ENCODE measurements at regions not wholly inside any gene's neighbourhood (a gene's known extent, or its start where the extent isn't known, plus 50 kb on each side); places are given as distances from the start of the nearest gene placed in this dataset.
"Not testable (repeated sequence)": the region's sequence is repeated elsewhere in the genome, so short reads cannot be mapped to it uniquely, and the experiment has no call there.

GRCh38 chr1:114258633-114259032 lies 105.0 kb upstream of the SYT6 start:
- H3K4me1 Mint-ChIP-seq: no peaks in the 10 kb centered on the region
- POLR2A ChIA-PET: no interaction called here
- H3K27ac Mint-ChIP-seq: no peak overlapping the region
- no peak for DNase-seq
- peaks cover 4% of the 10 kb centered on the region for H3K9me3 Mint-ChIP-seq
- no peaks in the 10 kb centered on the region for H3K36me3 Mint-ChIP-seq (ENCODE audit: low read depth)
- H3K4me3 Mint-ChIP-seq: no peak overlapping the region
- H3K27me3 Mint-ChIP-seq: peaks cover 7% of the 10 kb centered on the region
- CTCF ChIA-PET: no interaction called here

GRCh38 chr1:114258074-114258473 lies 104.4 kb upstream of the SYT6 start:
- Mint-ChIP-seq H3K27me3 (peaks cover 7% of the 10 kb centered on the region), H3K27ac (no peak overlapping the region), H3K4me3 (no peak overlapping the region), H3K4me1 (no peaks in the 10 kb centered on the region), H3K9me3 (peaks cover 4% of the 10 kb centered on the region), H3K36me3 (ENCODE audit: low read depth) (no peaks in the 10 kb centered on the region)
- no peak for DNase-seq
- POLR2A ChIA-PET: no interaction called here
- CTCF ChIA-PET: no interaction called here

- Mint-ChIP-seq H3K9me3 (peaks cover 4% of the 10 kb centered on the region), H3K4me1 (no peaks in the 10 kb centered on the region), H3K27me3 (peaks cover 7% of the 10 kb centered on the region), H3K36me3 (ENCODE audit: low read depth) (no peaks in the 10 kb centered on the region), H3K27ac (no peak overlapping the region), H3K4me3 (no peak overlapping the region)
- ChIA-PET CTCF (no interaction called here), POLR2A (no interaction called here)
- no peak for DNase-seq
Observed at GRCh38 chr1:114257554-114257953, 103.9 kb upstream of the SYT6 start.

GRCh38 chr1:114253900-114254299 lies 100.2 kb upstream of the SYT6 start:
- Mint-ChIP-seq H3K4me3 (no peak overlapping the region), H3K9me3 (peaks cover 4% of the 10 kb centered on the region), H3K4me1 (no peaks in the 10 kb centered on the region), H3K27me3 (peaks cover 4% of the 10 kb centered on the region), H3K27ac (no peak overlapping the region), H3K36me3 (ENCODE audit: low read depth) (no peaks in the 10 kb centered on the region)
- DNase-seq: no peak
- CTCF ChIA-PET: no interaction called here
- POLR2A ChIA-PET: no interaction called here

GRCh38 chr1:114251573-114251939 lies 97.9 kb upstream of the SYT6 start:
- no peaks in the 10 kb centered on the region for H3K4me1 Mint-ChIP-seq
- no peak overlapping the region for H3K4me3 Mint-ChIP-seq
- peaks cover 4% of the 10 kb centered on the region for H3K9me3 Mint-ChIP-seq
- DNase-seq: no peak
- no peaks in the 10 kb centered on the region for H3K36me3 Mint-ChIP-seq (ENCODE audit: low read depth)
- H3K27me3 Mint-ChIP-seq: peaks cover 2% of the 10 kb centered on the region
- no peak overlapping the region for H3K27ac Mint-ChIP-seq
- ChIA-PET CTCF (interaction anchor here (1.1 kb wide), 1 partner anchor 17 kb away, joined by 3 read pairs; no protein-coding TSS in a partner anchor), POLR2A (no interaction called here)

- CTCF ChIA-PET: interaction anchor here (1.1 to 1.2 kb wide), 2 partner anchors 17 to 91 kb away, joined by 3 read pairs; no protein-coding TSS in a partner anchor
- Mint-ChIP-seq H3K36me3 (ENCODE audit: low read depth) (no peaks in the 10 kb centered on the region), H3K4me3 (no peak overlapping the region), H3K9me3 (peaks cover 4% of the 10 kb centered on the region), H3K27me3 (peaks cover 4% of the 10 kb centered on the region), H3K27ac (no peak overlapping the region), H3K4me1 (no peaks in the 10 kb centered on the region)
- no peak for DNase-seq
- POLR2A ChIA-PET: no interaction called here
Observed at GRCh38 chr1:114250683-114251572, 97.3 kb upstream of the SYT6 start.

- no peak for DNase-seq
- peaks cover 12% of the 10 kb centered on the region for H3K27me3 Mint-ChIP-seq
- H3K4me1 Mint-ChIP-seq: no peaks in the 10 kb centered on the region
- no peak overlapping the region for H3K4me3 Mint-ChIP-seq
- no peak overlapping the region for H3K27ac Mint-ChIP-seq
- peaks cover 3% of the 10 kb centered on the region for H3K9me3 Mint-ChIP-seq
- H3K36me3 Mint-ChIP-seq (ENCODE audit: low read depth): no peaks in the 10 kb centered on the region
- CTCF ChIA-PET: interaction anchor here (1.2 kb wide), 1 partner anchor 92 kb away, joined by 3 read pairs; no protein-coding TSS in a partner anchor
- POLR2A ChIA-PET: no interaction called here
Observed at GRCh38 chr1:114249691-114250090, 96.0 kb upstream of the SYT6 start.

GRCh38 chr1:114248162-114248561 lies 94.5 kb upstream of the SYT6 start:
- no peaks in the 10 kb centered on the region for H3K36me3 Mint-ChIP-seq (ENCODE audit: low read depth)
- ChIA-PET POLR2A (no interaction called here), CTCF (interaction anchor here (0.6 kb wide), 1 partner anchor 402 kb away, joined by 4 read pairs; no protein-coding TSS in a partner anchor)
- no peak for DNase-seq
- H3K9me3 Mint-ChIP-seq: no peaks in the 10 kb centered on the region
- peaks cover 19% of the 10 kb centered on the region for H3K27me3 Mint-ChIP-seq
- no peak overlapping the region for H3K27ac Mint-ChIP-seq
- H3K4me3 Mint-ChIP-seq: no peak overlapping the region
- no peaks in the 10 kb centered on the region for H3K4me1 Mint-ChIP-seq

GRCh38 chr1:114242531-114243210 lies 89.0 kb upstream of the SYT6 start:
- H3K4me3 Mint-ChIP-seq; DNase-seq; H3K27ac Mint-ChIP-seq; CTCF ChIA-PET; H3K36me3 Mint-ChIP-seq (ENCODE audit: low read depth); H3K9me3 Mint-ChIP-seq; H3K4me1 Mint-ChIP-seq; POLR2A ChIA-PET: not testable (repeated sequence)
- peaks cover 19% of the 10 kb centered on the region for H3K27me3 Mint-ChIP-seq

- no peak overlapping the region for H3K27ac Mint-ChIP-seq
- H3K4me3 Mint-ChIP-seq: no peak overlapping the region
- H3K27me3 Mint-ChIP-seq: peaks cover 2% of the 10 kb centered on the region
- peaks cover 7% of the 10 kb centered on the region for H3K4me1 Mint-ChIP-seq
- POLR2A ChIA-PET: no interaction called here
- H3K36me3 Mint-ChIP-seq (ENCODE audit: low read depth): no peaks in the 10 kb centered on the region
- DNase-seq: no peak
- CTCF ChIA-PET: no interaction called here
- peaks cover 5% of the 10 kb centered on the region for H3K9me3 Mint-ChIP-seq
Observed at GRCh38 chr1:114238053-114238452, 84.4 kb upstream of the SYT6 start.

- POLR2A ChIA-PET: no interaction called here
- Mint-ChIP-seq H3K4me3 (no peak overlapping the region), H3K36me3 (ENCODE audit: low read depth) (no peaks in the 10 kb centered on the region), H3K27me3 (peaks cover 2% of the 10 kb centered on the region), H3K9me3 (peaks cover 5% of the 10 kb centered on the region), H3K4me1 (peaks cover 7% of the 10 kb centered on the region), H3K27ac (no peak overlapping the region)
- CTCF ChIA-PET: interaction anchor here (1.1 kb wide), 1 partner anchor 29 kb away, joined by 3 read pairs; no protein-coding TSS in a partner anchor
- no peak for DNase-seq
Observed at GRCh38 chr1:114236517-114236916, 82.8 kb upstream of the SYT6 start.

GRCh38 chr1:114235960-114236359 lies 82.3 kb upstream of the SYT6 start:
- ChIA-PET POLR2A (no interaction called here), CTCF (interaction anchor here (1.1 kb wide), 1 partner anchor 29 kb away, joined by 3 read pairs; no protein-coding TSS in a partner anchor)
- Mint-ChIP-seq H3K36me3 (ENCODE audit: low read depth) (no peaks in the 10 kb centered on the region), H3K4me3 (no peak overlapping the region), H3K27me3 (peaks cover 2% of the 10 kb centered on the region), H3K27ac (no peak overlapping the region), H3K9me3 (peaks cover 4% of the 10 kb centered on the region), H3K4me1 (peaks cover 7% of the 10 kb centered on the region)
- no peak for DNase-seq

GRCh38 chr1:114235281-114235680 lies 81.6 kb upstream of the SYT6 start:
- no peak overlapping the region for H3K4me3 Mint-ChIP-seq
- POLR2A ChIA-PET: no interaction called here
- H3K36me3 Mint-ChIP-seq (ENCODE audit: low read depth): no peaks in the 10 kb centered on the region
- H3K9me3 Mint-ChIP-seq: no peaks in the 10 kb centered on the region
- no peak overlapping the region for H3K27ac Mint-ChIP-seq
- H3K27me3 Mint-ChIP-seq: peaks cover 2% of the 10 kb centered on the region
- no peak for DNase-seq
- peaks cover 7% of the 10 kb centered on the region for H3K4me1 Mint-ChIP-seq
- CTCF ChIA-PET: no interaction called here

Measured in activated CD4-positive, alpha-beta T cell treated with anti-CD3 and anti-CD28 coated beads, Interleukin-2, amount 10 ng/mL, durations not matched to agents 7 days and 5 days (primary cell).